ENCODE measurements at regions not wholly inside any gene's neighbourhood (a gene's known extent, or its start where the extent isn't known, plus 50 kb on each side); places are given as distances from the start of the nearest gene placed in this dataset.
A peak's percentile ranks its signal among the peaks of the same experiment; 100 is the strongest.

GRCh38 chr11:133787379-133788141, 57.8 kb downstream of the SPATA19 start:
- H3K4me2 ChIP-seq (ENCODE audit: insufficient read depth, low read length) = no peak overlapping the region
- peak in 1 of 2 experiments; percentile 38 for TF ChIP-seq E2F6 (IDR thresholded peaks at IDR 0.05; ENCODE audit: borderline replicate concordance in 1 of 2, extremely low read depth in 1 of 2, insufficient read depth in 1 of 2, insufficient read length in 1 of 2, low read depth in 1 of 2, low read length in 1 of 2, poor library complexity in 1 of 2, severe bottlenecking in 1 of 2)
- no peak for TF ChIP-seq GATAD2B (IDR thresholded peaks at IDR 0.05; ENCODE audit: borderline replicate concordance)
- no peak for TF ChIP-seq PTBP1 (IDR thresholded peaks at IDR 0.05; ENCODE audit: low read depth, low read length)
- no peak for TF ChIP-seq MAFG (tag; conservative IDR thresholded peaks at IDR 0.05)
- TF ChIP-seq ZKSCAN1 (IDR thresholded peaks at IDR 0.05; ENCODE audit: low read depth, low read length) = no peak
- TF ChIP-seq MCM3 (IDR thresholded peaks at IDR 0.05) = no peak
- TF ChIP-seq NRF1 (conservative IDR thresholded peaks at IDR 0.05 in 1 of 2, IDR thresholded peaks at IDR 0.05 in 1 of 2) = 0 out of 4 replicates have a peak, but pooled peaks of 1 of the 2 experiments have one; percentile 20
- ChIA-PET POLR2A (no interaction called here), CTCF (ENCODE audit: low intra/inter-chr PET ratio) (no interaction called here)
- no peaks in the 10 kb centered on the region for H3K27me3 ChIP-seq (ENCODE audit: control insufficient read depth in 2 of 2, insufficient read depth in 2 of 2, low read length in 2 of 2)
- no peaks in the 10 kb centered on the region for H3K79me2 ChIP-seq (ENCODE audit: control insufficient read depth, insufficient read depth, low read length)
- no peak for FAIRE-seq
- BruUV-seq (replicated peaks) = no TSS peak
- no peak overlapping the region for H2AFZ ChIP-seq (ENCODE audit: low read depth, low read length)
- no peaks in the 10 kb centered on the region for H3K9me3 ChIP-seq (replicated peaks; ENCODE audit: control insufficient read depth, insufficient read depth, low read depth, low read length)
- in situ Hi-C loops (cut with MboI) = no loop called here
- DNase-seq (ENCODE audit: extremely low read depth in 1 of 4, low spot score in 3 of 4) = peak in 1 of 4 experiments; percentile 3
- ATAC-seq = peak; percentile 54; the same call in 2 of the 3 replicates
- intact Hi-C loops (cut with micrococcal nuclease) = no loop called here
- no peaks in the 10 kb centered on the region for H3K9me1 ChIP-seq (ENCODE audit: control insufficient read depth, insufficient read depth, low read length)
- H3K4me3 ChIP-seq = no peak overlapping the region
- no peaks in the 10 kb centered on the region for H3K36me3 ChIP-seq (ENCODE audit: control insufficient read depth, insufficient read depth, low read length)
- WGBS (ENCODE audit: insufficient coverage, low coverage, missing lambda C conversion rate) = 2% methylated on average over 32 of the region's 47 CpGs
- H3K4me1 ChIP-seq (replicated peaks in 1 of 2; ENCODE audit: control insufficient read depth in 2 of 2, insufficient read depth in 2 of 2, low read length in 2 of 2) = peaks cover 0 to 4% of the 10 kb centered on the region in 2 experiments; a peak in 1 of 5 replicates
- no peak overlapping the region for H3K27ac ChIP-seq (ENCODE audit: extremely low read depth, low read depth, low read length)
- H4K20me1 ChIP-seq (replicated peaks; ENCODE audit: control insufficient read depth, insufficient read depth, low read length) = no peaks in the 10 kb centered on the region
- H3K9ac ChIP-seq (ENCODE audit: insufficient read depth in 1 of 2, low read depth in 2 of 2, low read length in 2 of 2) = no peak overlapping the region
